Heart left ventricle (tissue), 16 donors: ENCODE measurements at regions not wholly inside any gene's neighbourhood (a gene's known extent, or its start where the extent isn't known, plus 50 kb on each side); places are given as distances from the start of the nearest gene placed in this dataset.

Source experiments
- ATAC-seq, 4 donors: fragments of 200-7000 bp; cut with Tn5 transposase; one replicate each; pipeline ENCODE4 v1.9.1; 2020 to 2022; ENCODE audit warnings: moderate library complexity in 4 of 4, mild to moderate bottlenecking in 3 of 4, moderate number of reproducible peaks in 1 of 4
- DNase-seq, 5 donors: peaks; one replicate each; pipeline ENCODE4 v3.0.0-alpha.2; 2020
- H3K27ac ChIP-seq, 12 donors: fragments of 200-600 bp; sonication (generic) in 4 of 12; one replicate each; pipeline versions ENCODE4 v1.5.0 to v1.8.0; 2016 to 2022; ENCODE audit warnings: mild to moderate bottlenecking in 2 of 12
- H3K27me3 ChIP-seq, 9 donors: fragments of 200-600 bp; sonication (generic) in 2 of 9; one replicate each; pipeline versions ENCODE4 v1.5.1 to v1.8.0; 2016 to 2022; ENCODE audit warnings: mild to moderate bottlenecking in 3 of 9
- H3K36me3 ChIP-seq, 9 donors: fragments of 200-600 bp; sonication (generic) in 2 of 9; one replicate each; pipeline versions ENCODE4 v1.5.0 to v1.8.0; 2018 to 2022; ENCODE audit warnings: mild to moderate bottlenecking in 2 of 9
- H3K4me1 ChIP-seq, 12 donors: fragments of 200-600 bp; sonication (generic) in 4 of 12; one replicate each; pipeline versions ENCODE4 v1.5.0 to v1.8.0; 2016 to 2022; ENCODE audit warnings: mild to moderate bottlenecking in 3 of 12
- H3K4me3 ChIP-seq, 12 donors: fragments of 200-600 bp; sonication (generic) in 4 of 12; one replicate each; pipeline versions ENCODE4 v1.5.0 to v1.8.0; 2017 to 2022; ENCODE audit warnings: mild to moderate bottlenecking in 9 of 12, moderate library complexity in 4 of 12
- H3K9me3 ChIP-seq, 12 donors: fragments of 200-600 bp; sonication (generic) in 4 of 12; one replicate each; pipeline versions ENCODE4 v1.5.0 to v1.8.0; 2016 to 2022; ENCODE audit warnings: mild to moderate bottlenecking in 1 of 12
- CTCF ChIP-seq, 12 donors: fragments of 200-600 bp; sonication (generic) in 4 of 12; IDR thresholded peaks; one replicate each; pipeline versions ENCODE4 v1.5.0 to v1.8.0; 2018 to 2022; ENCODE audit warnings: antibody characterized with exemption in 12 of 12, mild to moderate bottlenecking in 5 of 12
- POLR2A ChIP-seq, 2 donors: fragments of 450-650 bp; IDR thresholded peaks; one replicate each; pipeline ENCODE4 v1.6.1; 2017; ENCODE audit warnings: antibody characterized with exemption in 2 of 2, mild to moderate bottlenecking in 2 of 2, moderate library complexity in 2 of 2
- WGBS, 4 donors: extraction: QIAGEN DNeasy Blood & Tissue Kit in 2 of 4; methylation state at CpG; one replicate each; pipeline versions ENCODE4 v1.1.5 to v1.1.7; 2013 to 2018; 5-methylcytosine and 5-hydroxymethylcytosine counted together
- intact Hi-C, 10 donors: fragments of 100-400 bp; cut with DNase I; formaldehyde crosslinking; loops; one replicate each; pipeline versions ENCODE4 v1.11.1 to v1.14.2; 2022
- donor health status: ischemic (EF 13 %, LVEDD 7.1; RV severe dilation, severe dysfunction).
- donor health status: healthy with polysubstance abuse.
- donor health status: DM: no; HTN: yes; CAD: no.
- donor health status: DM: no; HTN: no; CAD: no.
- donor health status: ischemic (EF 25% LVEDD 6.9; RV normal size, moderate dysfunction).
- donor health status: ischemic (EF 25% LVEDD 5.7; RV mildly dilated, moderate dysfunction).
- donor health status: healthy.
- donor health status: DM: yes; HTN: yes; CAD: no.
- donor health status: ischemic (EF 35%, LVEDD 5.7; RV mildly dilated, moderate dysfunction).
- donor health status: nonischemic (EF 11% LVEDD 7.7; RV severe dilation, severe dysfunction).
- donor health status: DM: yes; HTN: yes; CAD: no.
- donor health status: PGD.
- donor health status: ischemic (EF 29% LVEDD 5.4; RV normal size, mild dysfunction).
- donor health status: nonischemic (EF 23%, LVEDD 6.1; RV moderate dilation, normal function).

GRCh38 chr13:80475718-80476117 lies 134.8 kb upstream of the SPRY2 start:
- TF ChIP-seq CTCF (IDR thresholded peaks at IDR 0.05) = no peak
- no peak for TF ChIP-seq POLR2A (IDR thresholded peaks at IDR 0.05)
- peak overlapping the region in 1 of 12 donors; percentile 12 for H3K27ac ChIP-seq
- no peak overlapping the region for H3K4me3 ChIP-seq
- intact Hi-C loops = loop anchor here in 3 of 10 donors (10.0 kb wide), 4 partner anchors 111 to 341 kb away; partner anchors contain the start of gene SPRY2 (in 1 of the 3)
- H3K4me1 ChIP-seq = peaks cover 0 to 29% (median 14%) of the 10 kb centered on the region in 12 donors
- WGBS, 4 donors = 78 to 87% (median 80%) methylated on average over 2 of the region's 2 CpGs
- ATAC-seq (no peak), DNase-seq (no peak)
- H3K27me3 ChIP-seq = no peaks in the 10 kb centered on the region
- H3K36me3 ChIP-seq = no peaks in the 10 kb centered on the region
- H3K9me3 ChIP-seq = no peaks in the 10 kb centered on the region

GRCh38 chr13:80473695-80474094 lies 132.8 kb upstream of the SPRY2 start:
- no peaks in the 10 kb centered on the region for H3K27me3 ChIP-seq
- peaks cover 6 to 44% (median 28%) of the 10 kb centered on the region in 12 donors for H3K4me1 ChIP-seq
- TF ChIP-seq CTCF (IDR thresholded peaks at IDR 0.05) = no peak
- no peak for TF ChIP-seq POLR2A (IDR thresholded peaks at IDR 0.05)
- 92 to 99% (median 97%) methylated on average over 1 of the region's 1 CpG for WGBS, 4 donors
- DNase-seq = no peak
- H3K9me3 ChIP-seq = no peaks in the 10 kb centered on the region
- intact Hi-C loops = loop anchor here in 3 of 10 donors (10.0 kb wide), 4 partner anchors 109 to 339 kb away; partner anchors contain the start of gene SPRY2 (in 1 of the 3)
- H3K4me3 ChIP-seq = no peak overlapping the region
- no peak for ATAC-seq
- peak overlapping the region in 1 of 12 donors; percentile 87 for H3K27ac ChIP-seq
- H3K36me3 ChIP-seq = no peaks in the 10 kb centered on the region

GRCh38 chr13:80469853-80470381 lies 129.0 kb upstream of the SPRY2 start:
- peak overlapping the region; percentile 79 to 96 (median 86) for H3K27ac ChIP-seq
- no peaks in the 10 kb centered on the region for H3K27me3 ChIP-seq
- ATAC-seq (peak; percentile 98 to 100 (median 98)), DNase-seq (peak; percentile 73 to 89 (median 76))
- TF ChIP-seq POLR2A (IDR thresholded peaks at IDR 0.05) = no peak
- TF ChIP-seq CTCF (IDR thresholded peaks at IDR 0.05) = no peak
- H3K4me3 ChIP-seq = peak overlapping the region in 1 of 12 donors; percentile 4
- 28 to 38% (median 36%) methylated on average over 3 of the region's 3 CpGs for WGBS, 4 donors
- peaks cover 0 to 7% (median 0%) of the 10 kb centered on the region in 12 donors for H3K9me3 ChIP-seq
- intact Hi-C loops = loop anchor here in 3 of 10 donors (10.0 kb wide), 4 partner anchors 105 to 335 kb away; partner anchors contain the start of gene SPRY2 (in 1 of the 3)
- H3K36me3 ChIP-seq = no peaks in the 10 kb centered on the region
- peaks cover 8 to 36% (median 24%) of the 10 kb centered on the region in 12 donors for H3K4me1 ChIP-seq

- DNase-seq (no peak), ATAC-seq (peak; percentile 21 to 51 (median 35))
- 64 to 72% (median 68%) methylated on average over 6 of the region's 6 CpGs for WGBS, 4 donors
- intact Hi-C loops = no loop called here
- Histone ChIP-seq H3K36me3 (no peaks in the 10 kb centered on the region), H3K4me3 (no peak overlapping the region), H3K27ac (peak overlapping the region; percentile 79 to 96 (median 86)), H3K9me3 (peaks cover 0 to 7% (median 0%) of the 10 kb centered on the region in 12 donors), H3K4me1 (peaks cover 8 to 41% (median 25%) of the 10 kb centered on the region in 12 donors), H3K27me3 (no peaks in the 10 kb centered on the region)
- no peak for TF ChIP-seq POLR2A (IDR thresholded peaks at IDR 0.05)
- TF ChIP-seq CTCF (IDR thresholded peaks at IDR 0.05) = no peak
Measured at GRCh38 chr13:80469105-80469852, 128.4 kb upstream of the SPRY2 start.
